Smooth muscle cell (in vitro differentiated cells): ENCODE measurements at regions not wholly inside any gene's neighbourhood (a gene's known extent, or its start where the extent isn't known, plus 50 kb on each side); places are given as distances from the start of the nearest gene placed in this dataset.

Source experiments
- DNase-seq: peaks from one replicate; lab custom pipeline; 2025; ENCODE audit not compliant: unreplicated experiment; lab: John Stamatoyannopoulos, UW
- H2AFZ ChIP-seq: fragments of 200-600 bp; sonication (generic); 2 replicates; pipeline ENCODE4 v1.6.0; 2016; ENCODE audit warnings: antibody characterized with exemption, low read depth, mild to moderate bottlenecking
- H3F3A ChIP-seq: fragments of 200-600 bp; sonication (generic); 2 replicates; pipeline ENCODE4 v1.6.0; 2017; ENCODE audit warnings: antibody characterized with exemption, low read depth
- H3K27ac ChIP-seq: fragments of 200-600 bp; sonication (generic); 2 replicates; pipeline ENCODE4 v1.5.1; 2016; ENCODE audit warnings: low read depth, mild to moderate bottlenecking
- H3K27me3 ChIP-seq: fragments of 200-600 bp; sonication (generic); 2 replicates; pipeline ENCODE4 v1.6.1; 2016; ENCODE audit warnings: low read depth, mild to moderate bottlenecking
- H3K36me3 ChIP-seq: fragments of 200-600 bp; sonication (generic); 2 replicates; pipeline ENCODE4 v1.5.1; 2016; ENCODE audit warnings: low read depth
- H3K4me1 ChIP-seq: fragments of 200-600 bp; sonication (generic); 2 replicates; pipeline ENCODE4 v1.5.1; 2016; ENCODE audit warnings: low read depth
- H3K4me2 ChIP-seq: fragments of 200-600 bp; sonication (generic); 2 replicates; pipeline ENCODE4 v1.6.0; 2016; ENCODE audit warnings: mild to moderate bottlenecking
- H3K4me3 ChIP-seq: fragments of 200-600 bp; sonication (generic); 2 replicates; pipeline ENCODE4 v1.5.1; 2016; ENCODE audit warnings: mild to moderate bottlenecking
- H3K79me2 ChIP-seq: fragments of 200-600 bp; sonication (generic); 2 replicates; pipeline ENCODE4 v1.6.0; 2016; ENCODE audit warnings: low read depth, mild to moderate bottlenecking
- H3K9ac ChIP-seq: fragments of 200-600 bp; sonication (generic); 2 replicates; pipeline ENCODE4 v1.6.0; 2016; ENCODE audit warnings: low read depth
- H3K9me3 ChIP-seq: fragments of 200-600 bp; sonication (generic); replicated peaks from 2 replicates; pipeline ENCODE4 v1.5.1; 2016; ENCODE audit warnings: low read depth
- H4K20me1 ChIP-seq: fragments of 200-600 bp; sonication (generic); 2 replicates; pipeline ENCODE4 v1.6.0; 2016; ENCODE audit warnings: low read depth
- CTCF ChIP-seq: fragments of 200-600 bp; sonication (generic); IDR thresholded peaks from 2 replicates; pipeline ENCODE4 v1.5.1; 2017; ENCODE audit warnings: borderline replicate concordance, mild to moderate bottlenecking, antibody characterized with exemption; ENCODE audit not compliant: insufficient read depth, poor library complexity, severe bottlenecking
- WGBS: methylation state at CpG from one replicate; pipeline ENCODE4 v1.1.7; 2016; ENCODE audit warnings: low lambda C conversion rate; 5-methylcytosine and 5-hydroxymethylcytosine counted together

DNA sequence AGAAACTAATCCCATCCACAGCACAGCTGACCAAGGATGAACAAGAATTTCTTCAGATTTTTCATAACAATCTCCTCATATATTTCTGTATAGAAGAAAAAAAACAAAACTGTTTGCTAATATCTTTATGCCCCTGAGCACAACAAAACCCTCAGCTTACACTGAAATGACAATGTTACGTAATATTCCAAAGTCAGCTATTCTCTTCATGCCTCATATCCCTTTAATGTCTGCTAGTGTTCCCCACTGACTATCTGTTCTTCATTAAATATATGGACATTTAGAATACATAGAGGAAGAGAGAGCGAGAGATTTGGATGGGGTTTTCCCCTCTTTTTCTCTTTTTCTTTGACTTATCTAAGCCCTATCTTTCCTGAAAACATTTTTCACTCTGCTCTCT is 87.9 kb upstream of the GULP1 start:
- Histone ChIP-seq H3K9ac (no peak overlapping the region), H3K27ac (no peak overlapping the region), H3K4me2 (no peak overlapping the region), H3K27me3 (no peaks in the 10 kb centered on the region), H3K36me3 (no peaks in the 10 kb centered on the region), H3K4me1 (peaks cover 6% of the 10 kb centered on the region), H3K9me3 (no peaks in the 10 kb centered on the region), H3K79me2 (no peaks in the 10 kb centered on the region), H4K20me1 (no peaks in the 10 kb centered on the region), H3F3A (no peaks in the 10 kb centered on the region), H3K4me3 (no peak overlapping the region), H2AFZ (no peak overlapping the region)
- WGBS = 82% methylated on average over 2 of the region's 2 CpGs
- no peak for DNase-seq
- TF ChIP-seq CTCF = no peak

GRCh38 chr2:188204824-188205223 is 86.8 kb upstream of the GULP1 start:
- TF ChIP-seq CTCF = no peak
- 75% methylated on average over 1 of the region's 1 CpG for WGBS
- H3K9me3 ChIP-seq = no peaks in the 10 kb centered on the region
- no peaks in the 10 kb centered on the region for H4K20me1 ChIP-seq
- H3K27me3 ChIP-seq = no peaks in the 10 kb centered on the region
- DNase-seq = no peak
- H3K4me1 ChIP-seq = peaks cover 5% of the 10 kb centered on the region
- H3F3A ChIP-seq = no peaks in the 10 kb centered on the region
- H2AFZ ChIP-seq = no peak overlapping the region
- no peaks in the 10 kb centered on the region for H3K79me2 ChIP-seq
- H3K4me3 ChIP-seq = no peak overlapping the region
- H3K36me3 ChIP-seq = no peaks in the 10 kb centered on the region
- H3K9ac ChIP-seq = no peak overlapping the region
- no peak overlapping the region for H3K4me2 ChIP-seq
- no peak overlapping the region for H3K27ac ChIP-seq

DNA sequence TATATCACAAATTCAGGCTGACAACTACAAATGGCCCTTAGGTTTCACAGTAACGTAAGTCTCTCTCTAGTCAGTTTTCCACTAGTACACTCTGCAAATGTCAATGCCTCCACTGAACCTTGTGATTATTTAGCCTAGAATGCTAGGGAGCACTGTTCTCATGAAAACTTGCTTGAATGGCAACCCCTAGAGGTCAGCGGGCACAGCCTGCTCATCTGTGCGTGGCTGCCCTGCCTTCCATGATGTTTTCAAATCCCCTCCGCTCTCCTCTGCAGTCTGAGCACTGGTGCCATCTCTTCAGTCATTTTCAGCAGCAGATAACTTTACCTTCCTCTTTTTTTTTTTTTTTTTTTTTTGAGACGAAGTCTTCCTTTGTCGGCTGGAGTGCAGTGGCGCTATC is 84.1 kb upstream of the GULP1 start:
- no peaks in the 10 kb centered on the region for H3K36me3 ChIP-seq
- no peak overlapping the region for H3K9ac ChIP-seq
- H3F3A ChIP-seq = no peaks in the 10 kb centered on the region
- H3K27ac ChIP-seq = no peak overlapping the region
- no peak for TF ChIP-seq CTCF
- H3K27me3 ChIP-seq = no peaks in the 10 kb centered on the region
- H3K9me3 ChIP-seq = no peaks in the 10 kb centered on the region
- 97% methylated on average over 7 of the region's 7 CpGs for WGBS
- no peak overlapping the region for H3K4me3 ChIP-seq
- no peak overlapping the region for H2AFZ ChIP-seq
- DNase-seq = no peak
- H4K20me1 ChIP-seq = no peaks in the 10 kb centered on the region
- H3K79me2 ChIP-seq = no peaks in the 10 kb centered on the region
- no peak overlapping the region for H3K4me2 ChIP-seq
- no peaks in the 10 kb centered on the region for H3K4me1 ChIP-seq

GRCh38 chr2:188209218-188209617 is 82.5 kb upstream of the GULP1 start:
- Histone ChIP-seq H4K20me1 (no peaks in the 10 kb centered on the region), H3K79me2 (no peaks in the 10 kb centered on the region), H3K36me3 (no peaks in the 10 kb centered on the region), H3F3A (no peaks in the 10 kb centered on the region), H3K27me3 (no peaks in the 10 kb centered on the region), H3K4me3 (no peak overlapping the region), H3K4me1 (no peaks in the 10 kb centered on the region), H3K9me3 (no peaks in the 10 kb centered on the region), H3K4me2 (no peak overlapping the region), H2AFZ (no peak overlapping the region), H3K9ac (no peak overlapping the region), H3K27ac (no peak overlapping the region)
- no peak for TF ChIP-seq CTCF
- DNase-seq = no peak
